GM12864 (cell line): ENCODE measurements at regions not wholly inside any gene's neighbourhood (a gene's known extent, or its start where the extent isn't known, plus 50 kb on each side); places are given as distances from the start of the nearest gene placed in this dataset.

Experiments used
- DNase-seq: peaks from one replicate; pipeline ENCODE4 v3.0.0-alpha.2; 2011; ENCODE audit warnings: low read depth
- H3K4me3 ChIP-seq: 2 replicates; pipeline ENCODE4 v1.5.1; 2011; ENCODE audit warnings: mild to moderate bottlenecking, low read depth, low read length, control low read depth
- CTCF ChIP-seq: IDR thresholded peaks from 2 replicates; pipeline ENCODE4 v1.5.1; 2011; ENCODE audit warnings: low read depth, mild to moderate bottlenecking, moderate library complexity, low read length, control low read depth, inconsistent platforms; ENCODE audit errors: missing control alignments

GRCh38 chr11:133787379-133788141, 57.8 kb downstream of the SPATA19 start:
- TF ChIP-seq CTCF, result no peak
- DNase-seq, result no peak
- H3K4me3 ChIP-seq, result no peak overlapping the region

GRCh38 chr11:133785795-133786340, 59.4 kb downstream of the SPATA19 start:
- TF ChIP-seq CTCF, result no peak
- no peak overlapping the region for H3K4me3 ChIP-seq
- DNase-seq, result no peak

GRCh38 chr11:133784359-133784758, 61.0 kb downstream of the SPATA19 start:
- no peak for DNase-seq

GRCh38 chr11:133782116-133782725, 63.1 kb downstream of the SPATA19 start:
- DNase-seq, result no peak

More at GRCh38 chr11:133784359-133784758, 61.0 kb downstream of the SPATA19 start:
- no peak overlapping the region for H3K4me3 ChIP-seq
- no peak for TF ChIP-seq CTCF

GRCh38 chr11:133778161-133778560, 67.2 kb downstream of the SPATA19 start:
- no peak for DNase-seq
- no peak overlapping the region for H3K4me3 ChIP-seq
- no peak for TF ChIP-seq CTCF

More at GRCh38 chr11:133782116-133782725, 63.1 kb downstream of the SPATA19 start:
- no peak overlapping the region for H3K4me3 ChIP-seq
- TF ChIP-seq CTCF, result no peak

GRCh38 chr11:133776671-133777367, 68.5 kb downstream of the SPATA19 start:
- H3K4me3 ChIP-seq, result no peak overlapping the region
- TF ChIP-seq CTCF, result no peak
- no peak for DNase-seq
